CD4-positive, alpha-beta T cell treated with Interleukin-15 for 4 hours (primary cell): ENCODE measurements at regions not wholly inside any gene's neighbourhood (a gene's known extent, or its start where the extent isn't known, plus 50 kb on each side); places are given as distances from the start of the nearest gene placed in this dataset.
A peak's percentile ranks its signal among the peaks of the same experiment; 100 is the strongest.

Source experiments
- DNase-seq: peaks from one replicate; pipeline ENCODE4 v3.0.0-alpha.2; 2020; ENCODE audit warnings: low spot score

GRCh38 chr17:33514369-33514768 is 221.3 kb upstream of the ASIC2 start:
- DNase-seq: no peak

DNA sequence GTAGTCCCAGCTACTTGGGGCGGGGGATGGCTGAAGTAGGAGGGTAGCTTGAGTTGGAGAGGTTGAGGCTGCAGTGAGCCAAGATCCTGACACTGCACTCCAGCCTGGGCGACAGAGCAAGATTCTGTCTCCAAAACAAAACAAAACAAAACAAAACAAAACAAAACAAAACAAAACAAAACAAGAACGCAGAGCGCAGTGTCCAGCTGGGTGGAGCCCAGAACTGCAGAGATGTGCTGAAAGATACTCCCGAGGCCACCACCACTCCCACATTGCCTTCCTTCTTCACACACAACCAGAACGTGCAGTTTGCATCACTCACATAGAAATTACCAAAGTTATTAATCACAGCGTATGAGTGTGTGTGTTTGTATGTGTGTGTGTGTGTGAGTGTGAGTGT is 222.9 kb upstream of the ASIC2 start:
- DNase-seq: no peak

- DNase-seq: no peak
Measured at GRCh38 chr17:33516645-33517044, 223.6 kb upstream of the ASIC2 start.

DNA sequence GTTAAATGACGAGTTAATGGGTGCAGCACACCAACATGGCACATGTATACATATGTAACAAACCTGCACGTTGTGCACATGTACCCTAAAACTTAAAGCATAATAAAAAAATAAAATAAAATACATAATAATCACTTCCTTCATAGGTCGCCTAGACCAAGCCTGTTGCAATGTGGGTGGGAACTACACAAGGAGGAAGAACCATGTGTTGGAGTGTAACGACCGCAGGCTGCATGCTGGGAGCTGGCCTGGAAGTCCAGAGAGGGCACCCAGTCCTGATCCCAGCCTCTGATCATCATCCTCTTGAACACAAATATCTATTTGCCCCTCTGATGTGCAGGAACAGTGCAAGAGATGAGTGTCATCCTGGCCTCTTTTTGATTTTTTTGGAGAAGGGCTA is 224.7 kb upstream of the ASIC2 start:
- DNase-seq: no peak

DNA sequence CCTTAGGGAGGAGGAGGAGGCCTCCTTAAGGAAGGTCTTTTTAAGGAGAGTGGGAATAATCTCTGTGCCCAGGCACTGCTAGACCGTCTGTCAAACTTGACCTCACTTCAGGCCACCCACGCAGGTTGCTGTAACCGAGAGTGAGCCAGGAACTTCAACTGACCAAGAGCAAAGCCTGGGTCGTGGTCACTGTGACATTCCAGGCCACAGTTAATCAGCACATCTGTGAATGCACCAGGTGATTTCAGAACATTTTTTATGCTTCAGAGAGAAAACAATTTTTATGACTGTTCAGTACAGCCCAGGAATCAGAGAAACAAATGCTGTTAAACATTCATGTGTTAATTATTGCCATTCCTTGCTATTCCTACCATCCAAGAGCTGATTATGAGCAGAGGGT is 226.6 kb upstream of the ASIC2 start:
- DNase-seq: no peak

GRCh38 chr17:33520426-33521330 is 227.6 kb upstream of the ASIC2 start:
- DNase-seq: peak; percentile 13

- no peak for DNase-seq
Measured at GRCh38 chr17:33521784-33522183, 228.7 kb upstream of the ASIC2 start.

- DNase-seq: no peak
Measured at GRCh38 chr17:33522623-33523022, 229.5 kb upstream of the ASIC2 start.

- no peak for DNase-seq
Measured at GRCh38 chr17:33523577-33523981, 230.5 kb upstream of the ASIC2 start.

GRCh38 chr17:33525186-33525585 is 232.1 kb upstream of the ASIC2 start:
- no peak for DNase-seq

GRCh38 chr17:33526717-33527116 is 233.6 kb upstream of the ASIC2 start:
- no peak for DNase-seq

GRCh38 chr17:33527290-33527689 is 234.2 kb upstream of the ASIC2 start:
- DNase-seq: no peak

DNA sequence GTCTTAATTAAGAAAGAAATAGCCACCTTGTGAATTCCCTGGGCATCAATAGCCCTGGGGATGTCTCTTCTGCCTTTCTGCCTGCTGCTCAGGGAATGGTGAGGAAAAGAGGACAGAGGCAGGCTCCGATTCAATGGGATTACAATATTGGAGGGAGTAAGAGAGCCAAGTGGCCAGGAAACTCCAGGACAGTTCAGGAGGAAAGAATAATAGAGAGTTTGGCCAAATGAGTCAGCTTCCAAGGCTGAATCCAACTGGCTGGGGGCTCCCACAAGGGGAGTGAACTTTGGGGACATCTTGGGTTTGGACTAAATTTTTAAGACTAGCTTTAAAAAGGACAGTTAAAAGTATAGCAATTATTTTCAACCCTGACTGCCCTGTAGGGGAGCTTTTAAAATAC is 235.8 kb upstream of the ASIC2 start:
- DNase-seq: no peak

DNA sequence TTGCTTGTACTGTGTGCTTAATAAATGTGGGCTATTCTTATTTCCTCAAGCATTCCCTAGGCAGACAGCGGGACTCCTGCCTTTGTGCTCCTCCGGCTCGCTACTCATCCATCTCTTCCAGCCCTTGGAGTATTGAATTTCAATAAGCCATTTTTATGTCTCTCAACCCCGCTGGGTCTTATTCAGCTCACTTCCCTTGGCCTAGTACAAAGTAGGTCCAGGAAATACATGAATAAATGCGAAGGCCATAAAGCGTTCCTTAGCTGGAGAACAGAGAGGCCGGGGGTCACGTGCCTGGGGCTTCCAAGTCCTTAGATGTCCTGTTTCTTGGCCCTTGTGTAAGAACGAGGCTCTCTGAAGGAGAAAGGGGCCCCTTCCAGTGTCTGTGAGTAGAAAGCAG is 236.7 kb upstream of the ASIC2 start:
- no peak for DNase-seq

DNA sequence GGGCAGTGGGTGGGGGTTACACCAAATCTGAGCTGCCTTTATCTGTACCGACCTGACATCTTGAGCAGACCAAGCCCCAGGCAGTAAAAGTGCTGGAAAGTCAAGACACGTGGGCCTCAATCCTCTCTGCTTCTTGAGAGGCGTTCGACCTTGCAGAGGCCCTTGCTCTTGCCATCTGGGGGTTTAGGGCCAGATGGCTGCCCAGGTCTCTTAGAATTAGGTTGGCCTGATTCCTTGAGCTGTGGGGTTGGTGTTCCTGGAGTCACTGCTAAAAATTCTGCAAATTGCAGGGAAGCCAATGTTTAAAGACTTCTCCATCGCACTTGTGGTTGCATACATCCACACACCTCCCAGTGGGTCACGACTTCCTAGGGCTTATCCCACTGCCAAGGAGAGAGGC is 238.2 kb upstream of the ASIC2 start:
- no peak for DNase-seq

GRCh38 chr17:33534087-33534486 is 241.0 kb upstream of the ASIC2 start:
- DNase-seq: no peak

DNA sequence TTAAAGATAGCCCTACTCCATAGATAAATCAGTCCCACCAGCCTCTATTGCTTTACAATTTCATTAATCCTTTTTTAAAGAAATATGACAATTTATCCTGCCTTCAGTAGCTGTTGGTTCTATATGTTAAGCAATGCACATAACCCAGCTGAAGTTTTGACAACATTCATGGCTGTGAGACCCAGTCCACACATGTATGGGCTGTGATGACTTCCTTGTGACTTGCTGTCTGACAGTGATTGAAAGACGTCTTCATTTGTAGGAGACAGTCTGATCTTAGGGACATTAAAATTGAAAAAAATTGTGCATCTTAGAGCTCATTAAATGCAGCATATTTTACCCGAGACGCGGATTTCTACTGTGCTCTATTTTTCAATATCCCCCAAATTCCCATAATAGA is 252.0 kb upstream of the ASIC2 start:
- DNase-seq: no peak

DNA sequence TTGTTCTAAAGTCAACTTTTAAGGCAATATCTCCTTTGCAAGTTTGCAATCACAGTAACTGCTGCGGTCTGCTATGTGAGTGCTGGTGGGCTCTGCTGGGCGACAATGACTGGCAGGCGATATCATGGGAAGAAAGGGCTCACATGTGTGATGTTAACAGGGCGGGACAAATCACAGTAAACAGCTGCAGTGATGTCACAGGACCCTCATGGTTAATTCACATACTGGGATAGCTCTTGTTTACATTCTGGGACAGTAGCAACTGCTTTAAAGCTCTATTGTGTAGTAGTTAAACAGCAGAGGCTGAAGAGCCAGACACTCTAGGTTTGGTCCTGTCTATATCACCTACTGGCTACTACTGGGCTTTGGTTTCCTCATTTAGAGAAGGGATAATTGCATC is 257.2 kb upstream of the ASIC2 start:
- DNase-seq: no peak

DNA sequence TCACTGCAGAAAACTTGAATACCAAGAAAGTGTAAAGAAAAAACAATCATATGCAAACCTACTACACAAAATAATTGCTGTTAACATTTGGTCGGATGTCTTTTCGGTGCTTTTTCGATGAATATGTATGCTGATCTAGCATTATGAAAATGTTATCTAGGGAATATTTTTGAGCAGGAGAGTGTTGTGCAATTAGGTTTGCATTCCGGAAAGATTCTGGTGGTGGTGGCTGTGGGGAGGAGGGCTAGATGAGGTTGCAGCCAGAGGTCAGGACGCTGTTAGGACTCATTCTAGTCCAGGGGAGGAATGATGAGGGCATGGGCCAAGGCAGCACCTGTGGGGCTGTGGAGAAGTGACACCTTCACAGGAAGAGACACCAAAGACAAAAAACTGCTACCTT is 258.0 kb upstream of the ASIC2 start:
- no peak for DNase-seq

DNA sequence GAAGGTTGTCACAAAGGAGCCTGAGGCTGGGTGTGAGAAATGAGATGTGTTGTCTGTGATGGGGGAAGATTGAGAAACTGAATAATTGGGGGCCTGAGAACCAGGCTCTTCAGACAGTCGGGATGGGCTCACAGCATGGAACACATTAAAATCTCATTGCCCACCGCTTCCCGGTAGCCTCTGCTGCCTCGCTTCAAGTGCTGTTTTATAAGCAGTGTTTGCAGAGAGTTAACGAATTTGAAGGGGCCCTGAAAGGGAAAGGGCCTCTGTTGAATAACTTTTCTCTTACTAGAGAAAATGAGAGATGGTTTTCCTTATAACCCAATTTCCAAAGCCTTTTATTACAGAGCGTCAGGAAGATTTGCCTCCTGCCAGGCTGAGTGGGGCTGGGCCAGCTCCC is 258.8 kb upstream of the ASIC2 start:
- no peak for DNase-seq

DNA sequence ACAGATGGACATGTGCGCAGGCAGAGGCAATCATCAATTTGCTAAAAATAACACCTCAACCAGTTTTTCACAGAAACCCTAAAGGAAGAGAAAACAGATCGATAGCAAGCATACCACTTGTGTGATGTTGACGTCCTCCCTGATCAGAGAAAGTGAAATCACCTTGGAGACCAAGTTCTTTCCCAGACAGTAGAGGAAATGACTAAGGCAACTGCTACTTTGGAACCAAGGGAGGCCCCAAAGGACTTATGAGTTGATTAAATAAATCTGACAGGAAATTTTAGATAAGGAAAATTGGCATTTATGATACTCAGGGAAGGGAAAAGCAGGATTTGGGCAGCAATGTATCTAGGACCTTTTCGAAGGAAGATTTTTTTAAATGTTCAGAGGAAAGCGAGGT is 267.1 kb upstream of the ASIC2 start:
- DNase-seq: no peak

- DNase-seq: no peak
Measured at GRCh38 chr17:33560871-33561270, 267.8 kb upstream of the ASIC2 start.

DNA sequence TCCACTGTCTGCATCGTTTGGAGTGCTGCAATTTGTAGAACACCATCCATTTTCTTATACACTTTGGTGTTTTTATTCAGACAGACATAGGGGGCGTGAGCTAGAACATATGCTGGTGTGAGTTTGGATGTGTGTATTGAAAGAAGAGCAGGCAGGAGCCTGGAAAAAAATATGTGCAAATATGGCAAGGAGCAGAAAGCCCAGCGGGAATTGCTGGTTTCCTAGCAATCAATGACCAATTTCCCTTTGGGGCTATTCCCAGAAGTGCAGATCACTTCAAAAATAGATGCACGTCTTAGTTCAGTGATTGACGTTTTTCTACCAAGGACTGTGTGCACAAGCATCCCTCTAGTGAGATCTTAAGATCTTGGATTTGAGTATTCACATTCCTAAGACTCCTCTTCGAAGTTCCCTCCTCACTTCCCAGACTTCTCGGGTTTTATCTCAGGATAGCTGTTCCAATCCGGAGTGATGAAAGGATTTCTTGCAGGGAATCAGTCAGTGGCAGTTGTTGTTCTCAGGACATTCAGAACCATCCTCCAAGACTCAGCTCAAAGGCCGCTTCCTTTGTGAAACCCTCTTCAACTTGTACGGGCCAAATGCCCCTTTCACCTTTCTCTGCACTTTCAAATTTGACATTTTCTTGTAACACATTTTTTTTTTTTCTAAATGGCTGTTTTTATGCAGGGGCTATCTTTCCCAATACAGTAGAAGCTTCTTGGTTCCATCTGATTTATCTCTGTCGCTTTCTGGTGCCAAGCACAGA is 268.7 kb upstream of the ASIC2 start:
- no peak for DNase-seq

- no peak for DNase-seq
Measured at GRCh38 chr17:33562792-33563191, 269.7 kb upstream of the ASIC2 start.
